ENCODE measurements at regions not wholly inside any gene's neighbourhood (a gene's known extent, or its start where the extent isn't known, plus 50 kb on each side); places are given as distances from the start of the nearest gene placed in this dataset.

DNA sequence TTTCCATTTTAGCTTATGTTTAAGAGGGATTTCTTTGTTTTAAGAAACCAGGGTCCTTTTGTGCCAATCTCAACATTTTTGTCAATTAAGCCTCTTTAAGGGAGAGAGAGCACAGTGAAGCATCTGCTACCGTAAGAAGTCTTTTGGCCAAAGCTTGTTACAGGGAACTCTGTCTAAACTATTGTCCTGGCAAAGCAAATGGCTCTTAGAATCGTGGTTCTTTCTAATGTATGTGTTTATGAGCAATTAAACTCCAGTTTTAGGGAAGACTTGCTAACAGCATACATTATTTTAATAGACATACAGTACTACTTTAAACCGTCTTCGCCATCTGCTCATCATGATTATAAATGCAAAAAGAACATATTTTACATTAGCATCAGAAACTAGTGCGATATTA is 202.1 kb downstream of the CDCA7 start:
- no peak overlapping the region for H3K4me3 ChIP-seq (ENCODE audit: low read depth, low read length)
- TF ChIP-seq, protein P1, sequence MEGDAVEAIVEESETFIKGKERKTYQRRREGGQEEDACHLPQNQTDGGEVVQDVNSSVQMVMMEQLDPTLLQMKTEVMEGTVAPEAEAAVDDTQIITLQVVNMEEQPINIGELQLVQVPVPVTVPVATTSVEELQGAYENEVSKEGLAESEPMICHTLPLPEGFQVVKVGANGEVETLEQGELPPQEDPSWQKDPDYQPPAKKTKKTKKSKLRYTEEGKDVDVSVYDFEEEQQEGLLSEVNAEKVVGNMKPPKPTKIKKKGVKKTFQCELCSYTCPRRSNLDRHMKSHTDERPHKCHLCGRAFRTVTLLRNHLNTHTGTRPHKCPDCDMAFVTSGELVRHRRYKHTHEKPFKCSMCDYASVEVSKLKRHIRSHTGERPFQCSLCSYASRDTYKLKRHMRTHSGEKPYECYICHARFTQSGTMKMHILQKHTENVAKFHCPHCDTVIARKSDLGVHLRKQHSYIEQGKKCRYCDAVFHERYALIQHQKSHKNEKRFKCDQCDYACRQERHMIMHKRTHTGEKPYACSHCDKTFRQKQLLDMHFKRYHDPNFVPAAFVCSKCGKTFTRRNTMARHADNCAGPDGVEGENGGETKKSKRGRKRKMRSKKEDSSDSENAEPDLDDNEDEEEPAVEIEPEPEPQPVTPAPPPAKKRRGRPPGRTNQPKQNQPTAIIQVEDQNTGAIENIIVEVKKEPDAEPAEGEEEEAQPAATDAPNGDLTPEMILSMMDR (IDR thresholded peaks at IDR 0.05; ENCODE audit: insufficient read depth, low read length, missing control alignments): no peak
- no peak for DNase-seq (ENCODE audit: low read depth, low spot score)
- POLR2A ChIA-PET: no interaction called here
- CTCF ChIA-PET: interaction anchor here (0.9 kb wide), 3 partner anchors 11 to 159 kb away, joined by 3 read pairs; no protein-coding TSS in a partner anchor

DNA sequence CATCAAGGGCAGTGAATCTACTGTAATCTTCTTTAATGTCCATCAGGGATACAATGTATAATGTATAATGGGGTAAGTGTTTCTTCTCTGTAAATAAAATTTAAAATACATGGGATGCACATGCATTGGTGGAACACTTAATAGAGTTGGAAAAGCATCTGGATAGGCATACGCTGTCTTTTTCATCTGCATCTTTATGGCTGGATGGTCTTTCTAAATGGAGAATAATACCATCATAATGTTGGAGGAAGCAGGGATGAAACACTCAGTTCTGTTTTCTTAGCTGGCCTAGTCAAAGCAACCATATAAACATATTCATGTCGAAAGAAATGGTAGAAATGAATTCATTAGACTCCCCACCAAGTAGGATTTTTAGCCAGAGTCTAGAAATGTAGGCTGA is 202.8 kb downstream of the CDCA7 start:
- ChIA-PET CTCF (interaction anchor here (0.9 kb wide), 2 partner anchors 64 to 160 kb away, joined by 3 read pairs; no protein-coding TSS in a partner anchor), POLR2A (no interaction called here)

DNA sequence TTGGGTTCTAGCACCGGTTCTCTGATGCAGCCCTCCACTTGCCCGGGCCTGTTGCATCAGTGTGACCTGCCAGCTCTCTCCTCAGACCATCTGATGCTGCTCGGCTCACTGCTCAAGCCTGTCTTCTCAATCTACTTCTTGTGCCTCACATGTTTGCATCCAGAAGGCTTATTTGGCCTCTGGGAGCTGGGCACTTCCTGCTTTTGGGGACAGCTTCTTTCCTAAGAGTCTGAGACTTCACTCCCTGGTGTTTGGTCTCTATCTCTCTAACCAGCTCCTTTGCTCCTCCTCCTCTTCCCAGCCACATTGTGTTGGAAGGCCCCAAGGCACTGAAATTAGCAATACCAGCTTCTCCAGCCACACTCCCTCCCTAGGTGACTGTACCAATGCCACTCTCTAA is 212.8 kb downstream of the CDCA7 start:
- TF ChIP-seq, protein P1 (IDR thresholded peaks at IDR 0.05; ENCODE audit: insufficient read depth, low read length, missing control alignments): no peak
- no peak for DNase-seq (ENCODE audit: low read depth, low spot score)
- POLR2A ChIA-PET: no interaction called here
- CTCF ChIA-PET: interaction anchor here (0.9 to 2.9 kb wide), 7 partner anchors 9 to 182 kb away, joined by 3 to 39 read pairs (median 7); no protein-coding TSS in a partner anchor
- no peak overlapping the region for H3K4me3 ChIP-seq (ENCODE audit: low read depth, low read length)

More for the DNA sequence above, 202.8 kb downstream of the CDCA7 start:
- no peak for DNase-seq (ENCODE audit: low read depth, low spot score)
- H3K4me3 ChIP-seq (ENCODE audit: low read depth, low read length): no peak overlapping the region
- TF ChIP-seq, protein P1 (IDR thresholded peaks at IDR 0.05; ENCODE audit: insufficient read depth, low read length, missing control alignments): no peak

DNA sequence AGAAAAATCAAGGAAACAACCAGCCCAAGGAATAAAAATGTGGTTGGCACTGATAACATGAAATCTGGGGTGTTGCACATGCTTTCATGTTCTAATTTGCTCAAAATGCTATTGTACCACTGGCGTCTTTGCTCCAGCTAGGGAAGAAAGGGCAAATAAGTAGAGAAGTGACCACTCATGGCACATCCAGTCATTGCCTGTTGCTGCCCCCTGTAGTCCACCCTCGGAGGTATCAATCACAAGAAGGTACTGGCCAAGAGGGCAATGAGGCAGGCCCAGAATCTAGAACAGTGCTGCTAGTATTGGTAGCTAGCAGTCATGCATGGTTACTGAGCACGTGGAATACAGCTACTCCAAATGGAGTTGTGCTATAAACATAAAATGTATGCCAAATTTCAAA is 213.4 kb downstream of the CDCA7 start:
- CTCF ChIA-PET: interaction anchor here (0.6 to 2.9 kb wide), 12 partner anchors 9 to 777 kb away, joined by 3 to 39 read pairs (median 4); no protein-coding TSS in a partner anchor
- DNase-seq (ENCODE audit: low read depth, low spot score): no peak
- POLR2A ChIA-PET: no interaction called here
- no peak overlapping the region for H3K4me3 ChIP-seq (ENCODE audit: low read depth, low read length)
- TF ChIP-seq, protein P1 (IDR thresholded peaks at IDR 0.05; ENCODE audit: insufficient read depth, low read length, missing control alignments): peak; percentile 31

DNA sequence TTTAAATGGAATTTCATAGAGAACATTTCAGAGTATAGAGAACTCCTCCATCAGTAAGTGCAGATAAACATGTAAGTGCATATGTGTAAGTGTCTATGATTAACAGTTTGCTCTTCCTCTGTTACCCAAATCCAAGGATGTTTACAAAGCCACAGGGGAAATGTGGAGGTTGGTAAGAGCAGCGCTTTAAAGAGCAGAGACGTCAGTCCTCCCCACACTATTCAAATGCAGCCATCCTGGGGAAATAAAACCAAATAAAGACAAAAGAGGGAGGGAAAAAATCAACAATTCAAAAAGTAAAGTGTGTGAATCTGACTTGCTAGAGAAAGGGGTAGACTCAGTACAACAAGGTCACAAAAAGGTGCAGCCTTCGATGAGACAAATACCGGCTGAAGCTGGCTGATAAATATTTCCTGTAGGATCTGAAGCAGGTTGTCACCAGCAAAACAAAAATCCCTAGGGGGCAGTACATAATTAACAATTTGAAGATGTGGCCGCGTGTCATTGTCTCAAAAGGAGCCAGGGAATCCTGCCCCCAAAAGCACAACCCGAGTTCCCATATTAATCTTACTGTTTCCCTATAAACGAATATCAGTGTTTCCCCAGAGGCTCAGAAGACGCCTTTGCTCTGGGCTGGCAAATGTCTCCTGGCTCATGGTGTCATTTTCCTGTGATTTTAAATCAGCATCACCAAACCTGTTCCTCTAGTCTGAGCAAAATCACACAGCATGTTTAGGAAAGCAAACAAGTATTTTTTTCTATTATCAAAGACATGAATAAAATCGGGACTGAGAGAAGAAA is 216.5 kb downstream of the CDCA7 start:
- ChIA-PET POLR2A (no interaction called here), CTCF (interaction anchor here (1.0 to 1.6 kb wide), 3 partner anchors 96 to 770 kb away, joined by 3 to 7 read pairs (median 4); no protein-coding TSS in a partner anchor)
- TF ChIP-seq, protein P1 (IDR thresholded peaks at IDR 0.05; ENCODE audit: insufficient read depth, low read length, missing control alignments): no peak
- DNase-seq (ENCODE audit: low read depth, low spot score): no peak
- H3K4me3 ChIP-seq (ENCODE audit: low read depth, low read length): no peak overlapping the region

DNA sequence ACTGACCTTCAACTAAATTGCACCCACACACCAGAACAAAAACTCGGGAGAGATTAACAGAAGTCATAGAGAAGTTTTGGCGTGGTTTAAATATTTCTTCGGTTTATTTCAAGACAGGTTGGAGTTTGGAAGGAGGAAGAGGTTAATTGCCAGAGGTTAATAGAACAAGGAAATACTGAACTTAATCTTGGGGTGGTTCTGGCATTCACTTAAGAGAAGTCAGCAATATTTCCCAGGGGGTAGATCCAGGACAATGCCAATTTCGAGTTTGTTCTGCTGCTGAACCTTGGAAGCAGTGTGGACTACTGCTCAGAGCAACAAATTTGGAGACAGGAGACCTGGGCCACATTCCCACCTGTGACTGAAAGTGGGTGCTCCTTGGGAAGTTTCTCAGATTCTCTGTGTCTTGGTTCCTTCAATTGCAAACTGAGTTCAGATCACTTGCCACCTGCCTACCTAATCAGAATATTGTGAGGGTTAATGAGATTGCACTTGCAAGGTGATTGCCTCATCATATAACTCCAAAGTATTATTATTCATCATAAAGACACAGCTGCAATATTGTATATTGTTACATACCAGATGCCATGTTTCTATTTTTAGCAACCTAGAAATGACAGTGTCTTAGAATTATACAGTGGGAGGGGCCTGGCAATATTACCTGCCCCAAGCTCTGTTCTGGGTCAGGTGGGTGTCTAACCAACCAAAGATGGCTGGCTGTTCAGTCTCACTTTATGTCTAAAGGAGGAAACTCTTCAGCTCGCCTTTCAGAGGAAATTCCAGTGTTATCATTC is 217.4 kb downstream of the CDCA7 start:
- no peak for DNase-seq (ENCODE audit: low read depth, low spot score)
- POLR2A ChIA-PET: no interaction called here
- TF ChIP-seq, protein P1 (IDR thresholded peaks at IDR 0.05; ENCODE audit: insufficient read depth, low read length, missing control alignments): no peak
- CTCF ChIA-PET: no interaction called here
- no peak overlapping the region for H3K4me3 ChIP-seq (ENCODE audit: low read depth, low read length)

Data from AG04449 (cell line).